ENCODE measurements at regions not wholly inside any gene's neighbourhood (a gene's known extent, or its start where the extent isn't known, plus 50 kb on each side); places are given as distances from the start of the nearest gene placed in this dataset.

DNA sequence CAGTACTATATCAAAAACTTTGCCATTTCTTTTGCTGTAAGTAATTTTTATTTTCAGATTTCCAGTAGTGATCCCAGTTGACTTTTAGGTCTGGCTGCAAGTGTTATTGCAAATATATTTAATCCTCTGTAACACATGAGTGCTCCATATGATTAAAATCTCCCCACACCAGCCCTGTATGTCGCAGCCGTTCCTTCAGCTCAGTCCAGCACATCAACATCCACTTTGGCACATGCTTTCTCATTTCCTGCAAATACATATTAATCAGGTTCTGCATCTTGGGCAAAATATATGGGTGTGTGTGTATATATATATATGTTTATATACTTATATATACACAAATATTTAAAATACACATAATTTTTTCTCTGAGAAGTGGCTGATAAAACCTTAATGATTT lies 919.5 kb downstream of the JRKL start:
- no peak overlapping the region for H3K4me2 ChIP-seq (replicated peaks; ENCODE audit: low read depth, low read length, poor library complexity, severe bottlenecking)
- no peaks in the 10 kb centered on the region for H4K20me1 ChIP-seq (ENCODE audit: control insufficient read depth, insufficient read depth, low read length, poor library complexity, severe bottlenecking)
- no peak overlapping the region for H3K9ac ChIP-seq (ENCODE audit: low read length)
- H3K27ac ChIP-seq (ENCODE audit: low read length in 2 of 2) = no peak overlapping the region
- H3K4me3 Mint-ChIP-seq = no peak overlapping the region
- no peaks in the 10 kb centered on the region for H3K9me3 ChIP-seq (ENCODE audit: control extremely low read depth in 1 of 3, control insufficient read depth in 2 of 3, insufficient read depth in 1 of 3, low read length in 2 of 3)
- no peaks in the 10 kb centered on the region for H3K9me3 Mint-ChIP-seq (ENCODE audit: insufficient read depth)
- H2AFZ ChIP-seq (ENCODE audit: insufficient read depth, low read depth, low read length, poor library complexity, severe bottlenecking) = no peak overlapping the region
- ATAC-seq (ENCODE audit: low read depth) = no peak
- H3K27me3 ChIP-seq (replicated peaks in 1 of 4; ENCODE audit: control extremely low read depth in 1 of 4, control insufficient read depth in 3 of 4, insufficient read depth in 4 of 4, low read length in 3 of 4) = no peaks in the 10 kb centered on the region
- no CpG with 5 or more reads among the region's 2 CpGs for WGBS (ENCODE audit: insufficient coverage)
- TF ChIP-seq, protein P1, sequence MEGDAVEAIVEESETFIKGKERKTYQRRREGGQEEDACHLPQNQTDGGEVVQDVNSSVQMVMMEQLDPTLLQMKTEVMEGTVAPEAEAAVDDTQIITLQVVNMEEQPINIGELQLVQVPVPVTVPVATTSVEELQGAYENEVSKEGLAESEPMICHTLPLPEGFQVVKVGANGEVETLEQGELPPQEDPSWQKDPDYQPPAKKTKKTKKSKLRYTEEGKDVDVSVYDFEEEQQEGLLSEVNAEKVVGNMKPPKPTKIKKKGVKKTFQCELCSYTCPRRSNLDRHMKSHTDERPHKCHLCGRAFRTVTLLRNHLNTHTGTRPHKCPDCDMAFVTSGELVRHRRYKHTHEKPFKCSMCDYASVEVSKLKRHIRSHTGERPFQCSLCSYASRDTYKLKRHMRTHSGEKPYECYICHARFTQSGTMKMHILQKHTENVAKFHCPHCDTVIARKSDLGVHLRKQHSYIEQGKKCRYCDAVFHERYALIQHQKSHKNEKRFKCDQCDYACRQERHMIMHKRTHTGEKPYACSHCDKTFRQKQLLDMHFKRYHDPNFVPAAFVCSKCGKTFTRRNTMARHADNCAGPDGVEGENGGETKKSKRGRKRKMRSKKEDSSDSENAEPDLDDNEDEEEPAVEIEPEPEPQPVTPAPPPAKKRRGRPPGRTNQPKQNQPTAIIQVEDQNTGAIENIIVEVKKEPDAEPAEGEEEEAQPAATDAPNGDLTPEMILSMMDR (IDR thresholded peaks at IDR 0.05) = no peak
- no peak for TF ChIP-seq EZH2 (IDR thresholded peaks at IDR 0.05; ENCODE audit: borderline replicate concordance, insufficient read depth, low read depth, low read length, poor library complexity, severe bottlenecking)
- DNase-seq = no peak
- H3K27me3 Mint-ChIP-seq = no peaks in the 10 kb centered on the region
- no peaks in the 10 kb centered on the region for H3K79me2 ChIP-seq (ENCODE audit: control insufficient read depth, insufficient read depth, low read length)
- intact Hi-C loops (cut with micrococcal nuclease) = no loop called here
- ChIA-PET CTCF (no interaction called here), POLR2A (no interaction called here)
- H3K36me3 ChIP-seq (replicated peaks in 1 of 2; ENCODE audit: control extremely low read depth in 1 of 2, control insufficient read depth in 1 of 2, extremely low read depth in 1 of 2, insufficient read depth in 2 of 2, low read length in 1 of 2) = no peaks in the 10 kb centered on the region
- H3K4me1 Mint-ChIP-seq = no peaks in the 10 kb centered on the region
- no peaks in the 10 kb centered on the region for H3K4me1 ChIP-seq (ENCODE audit: control insufficient read depth in 2 of 2, insufficient read depth in 2 of 2, low read length in 2 of 2)
- H3K4me3 ChIP-seq (ENCODE audit: control extremely low read depth in 1 of 5, extremely low read depth in 1 of 5, insufficient read depth in 1 of 5, low read depth in 2 of 5, low read length in 4 of 5) = no peak overlapping the region
- H3K27ac Mint-ChIP-seq = no peak overlapping the region

DNA sequence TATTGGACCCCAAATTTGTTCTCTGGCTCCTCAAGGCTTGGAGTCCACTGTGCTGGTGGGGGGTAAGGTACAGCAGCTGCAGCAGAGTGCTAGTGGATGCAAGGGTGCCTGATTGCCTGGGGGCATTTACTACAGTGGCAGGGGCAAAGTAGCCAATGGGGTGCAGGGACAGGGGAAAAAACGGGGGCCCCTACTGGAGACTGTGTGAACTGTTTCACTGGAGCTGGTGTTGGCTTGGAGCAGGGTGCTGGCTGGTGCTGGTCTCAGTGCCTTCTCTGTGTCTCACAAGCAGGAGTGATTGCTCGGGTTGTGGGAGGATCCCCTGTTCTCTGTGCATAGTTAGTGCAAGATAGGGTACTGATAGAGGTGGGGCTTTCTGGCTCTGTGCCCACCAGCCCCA lies 935.9 kb downstream of the JRKL start:
- CTCF ChIA-PET = no interaction called here
- POLR2A ChIA-PET = no interaction called here

More for the DNA sequence above, 935.9 kb downstream of the JRKL start:
- Histone ChIP-seq H3K4me3 (ENCODE audit: control extremely low read depth in 1 of 5, extremely low read depth in 1 of 5, insufficient read depth in 1 of 5, low read depth in 2 of 5, low read length in 4 of 5) (no peak overlapping the region), H2AFZ (ENCODE audit: insufficient read depth, low read depth, low read length, poor library complexity, severe bottlenecking) (no peak overlapping the region), H3K36me3 (replicated peaks in 1 of 2; ENCODE audit: control extremely low read depth in 1 of 2, control insufficient read depth in 1 of 2, extremely low read depth in 1 of 2, insufficient read depth in 2 of 2, low read length in 1 of 2) (no peaks in the 10 kb centered on the region), H3K27me3 (replicated peaks in 1 of 4; ENCODE audit: control extremely low read depth in 1 of 4, control insufficient read depth in 3 of 4, insufficient read depth in 4 of 4, low read length in 3 of 4) (no peaks in the 10 kb centered on the region), H3K79me2 (ENCODE audit: control insufficient read depth, insufficient read depth, low read length) (no peaks in the 10 kb centered on the region), H3K9ac (ENCODE audit: low read length) (no peak overlapping the region), H4K20me1 (ENCODE audit: control insufficient read depth, insufficient read depth, low read length, poor library complexity, severe bottlenecking) (no peaks in the 10 kb centered on the region), H3K4me1 (ENCODE audit: control insufficient read depth in 2 of 2, insufficient read depth in 2 of 2, low read length in 2 of 2) (no peaks in the 10 kb centered on the region), H3K27ac (ENCODE audit: low read length in 2 of 2) (no peak overlapping the region), H3K4me2 (replicated peaks; ENCODE audit: low read depth, low read length, poor library complexity, severe bottlenecking) (no peak overlapping the region), H3K9me3 (ENCODE audit: control extremely low read depth in 1 of 3, control insufficient read depth in 2 of 3, insufficient read depth in 1 of 3, low read length in 2 of 3) (peaks cover 0 to 21% (median 0%) of the 10 kb centered on the region in 3 donors)
- Mint-ChIP-seq H3K9me3 (ENCODE audit: insufficient read depth) (peaks cover 6% of the 10 kb centered on the region), H3K27me3 (no peaks in the 10 kb centered on the region), H3K4me3 (no peak overlapping the region), H3K4me1 (no peaks in the 10 kb centered on the region), H3K27ac (no peak overlapping the region)
- DNase-seq = no peak
- WGBS (ENCODE audit: insufficient coverage) = 81% methylated on average over 2 of the region's 2 CpGs
- ATAC-seq (ENCODE audit: low read depth) = no peak
- intact Hi-C loops (cut with micrococcal nuclease) = no loop called here
- TF ChIP-seq, protein P1 (IDR thresholded peaks at IDR 0.05) = no peak
- TF ChIP-seq EZH2 (IDR thresholded peaks at IDR 0.05; ENCODE audit: borderline replicate concordance, insufficient read depth, low read depth, low read length, poor library complexity, severe bottlenecking) = no peak
